HEK293 (cell line): ENCODE measurements at regions not wholly inside any gene's neighbourhood (a gene's known extent, or its start where the extent isn't known, plus 50 kb on each side); places are given as distances from the start of the nearest gene placed in this dataset.
A peak's percentile ranks its signal among the peaks of the same experiment; 100 is the strongest.

Experiments
- GLIS2 ChIP-seq: fragments of 450-650 bp; formaldehyde crosslinking; IDR thresholded peaks from 2 replicates; pipeline ENCODE4 v1.5.1; 2016; ENCODE audit warnings: missing biosample characterization, missing genetic modification characterization
- HOXC10 ChIP-seq: sonication (generic); formaldehyde crosslinking; IDR thresholded peaks from 2 replicates; pipeline ENCODE4 v1.8.1; 2023; ENCODE audit warnings: mild to moderate bottlenecking, missing genetic modification reagents
- KLF7 ChIP-seq: fragments of 450-650 bp; formaldehyde crosslinking; IDR thresholded peaks from 2 replicates; pipeline ENCODE4 v1.5.1; 2016; ENCODE audit warnings: missing biosample characterization, missing genetic modification characterization, borderline replicate concordance
- KLF9 ChIP-seq: fragments of 450-650 bp; formaldehyde crosslinking; IDR thresholded peaks from 2 replicates; pipeline ENCODE4 v1.5.1; 2016; ENCODE audit warnings: missing biosample characterization, missing genetic modification characterization, low read depth
- PRDM1 ChIP-seq: fragments of 450-650 bp; formaldehyde crosslinking; IDR thresholded peaks from 2 replicates; pipeline ENCODE4; 2016; ENCODE audit warnings: missing biosample characterization, missing genetic modification characterization
- REPIN1 ChIP-seq: fragments of 450-650 bp; formaldehyde crosslinking; IDR thresholded peaks from 2 replicates; pipeline ENCODE4 v1.5.1; 2017; ENCODE audit warnings: missing biosample characterization, missing genetic modification characterization, low read depth
- SCRT2 ChIP-seq: fragments of 450-650 bp; formaldehyde crosslinking; IDR thresholded peaks from 2 replicates; pipeline ENCODE4 v1.5.1; 2016; ENCODE audit warnings: missing biosample characterization, missing genetic modification characterization
- YY1 ChIP-seq: fragments of 450-650 bp; formaldehyde crosslinking; IDR thresholded peaks from 2 replicates; pipeline ENCODE4 v1.5.1; 2018; ENCODE audit warnings: missing biosample characterization, missing genetic modification characterization
- ZBTB20 ChIP-seq: fragments of 450-650 bp; formaldehyde crosslinking; IDR thresholded peaks from 2 replicates; pipeline ENCODE4 v1.5.1; 2016; ENCODE audit warnings: missing biosample characterization, missing genetic modification characterization
- ZFP3 ChIP-seq: fragments of 450-650 bp; formaldehyde crosslinking; IDR thresholded peaks from 2 replicates; pipeline ENCODE4 v1.5.1; 2016; ENCODE audit warnings: low read depth, missing biosample characterization, missing genetic modification characterization
- ZNF132 ChIP-seq: fragments of 450-650 bp; formaldehyde crosslinking; IDR thresholded peaks from 2 replicates; pipeline ENCODE4 v1.5.1; 2017; ENCODE audit warnings: missing biosample characterization, missing genetic modification characterization, borderline replicate concordance
- ZNF2 ChIP-seq: fragments of 450-650 bp; formaldehyde crosslinking; IDR thresholded peaks from 2 replicates; pipeline ENCODE4 v1.5.1; 2016; ENCODE audit warnings: missing biosample characterization, missing genetic modification characterization
- ZNF214 ChIP-seq: fragments of 450-650 bp; formaldehyde crosslinking; IDR thresholded peaks from 2 replicates; pipeline ENCODE4 v1.5.1; 2017; ENCODE audit warnings: missing biosample characterization, mild to moderate bottlenecking, missing genetic modification characterization, borderline replicate concordance
- ZNF280D ChIP-seq: fragments of 450-650 bp; formaldehyde crosslinking; IDR thresholded peaks from 2 replicates; pipeline ENCODE4 v1.5.1; 2016; ENCODE audit warnings: missing biosample characterization, missing genetic modification characterization
- ZNF362 ChIP-seq: fragments of 450-650 bp; formaldehyde crosslinking; IDR thresholded peaks from 2 replicates; pipeline ENCODE4 v1.5.1; 2016; ENCODE audit warnings: missing biosample characterization, missing genetic modification characterization
- ZNF558 ChIP-seq: fragments of 450-650 bp; formaldehyde crosslinking; IDR thresholded peaks from 2 replicates; pipeline ENCODE4 v1.5.1; 2016; ENCODE audit warnings: missing biosample characterization, missing genetic modification characterization
- ZNF571 ChIP-seq: fragments of 450-650 bp; formaldehyde crosslinking; IDR thresholded peaks from 2 replicates; pipeline ENCODE4 v1.5.0; 2017; ENCODE audit warnings: missing biosample characterization, missing genetic modification characterization
- ZNF624 ChIP-seq: fragments of 450-650 bp; formaldehyde crosslinking; IDR thresholded peaks from 2 replicates; pipeline ENCODE4 v1.5.1; 2017; ENCODE audit warnings: missing biosample characterization, missing genetic modification characterization
- ZNF626 ChIP-seq: fragments of 450-650 bp; sonication (Bioruptor Pico); formaldehyde crosslinking; IDR thresholded peaks from 2 replicates; pipeline ENCODE4 v1.5.1; 2018; ENCODE audit warnings: missing biosample characterization, missing genetic modification characterization, inconsistent platforms
- ZNF629 ChIP-seq: fragments of 450-650 bp; formaldehyde crosslinking; IDR thresholded peaks from 2 replicates; pipeline ENCODE4 v1.5.1; 2017; ENCODE audit warnings: missing biosample characterization, missing genetic modification characterization
- ZNF677 ChIP-seq: fragments of 450-650 bp; IDR thresholded peaks from 2 replicates; pipeline ENCODE4 v1.5.0; 2018; ENCODE audit warnings: missing biosample characterization, mild to moderate bottlenecking, missing genetic modification characterization, moderate library complexity
- ZSCAN23 ChIP-seq: fragments of 450-650 bp; formaldehyde crosslinking; IDR thresholded peaks from 2 replicates; pipeline ENCODE4 v1.5.1; 2016; ENCODE audit warnings: missing biosample characterization, missing genetic modification characterization
- ZSCAN5A ChIP-seq: fragments of 450-650 bp; formaldehyde crosslinking; IDR thresholded peaks from 2 replicates; pipeline ENCODE4 v1.5.1; 2016; ENCODE audit warnings: missing biosample characterization, missing genetic modification characterization
- TF ChIP-seq, protein P1 (sequence below): fragments of 450-650 bp; formaldehyde crosslinking; IDR thresholded peaks from 2 replicates; pipeline ENCODE4 v1.5.1; 2016; ENCODE audit warnings: missing biosample characterization, missing genetic modification characterization
- TF ChIP-seq, protein P2 (sequence below): fragments of 450-650 bp; formaldehyde crosslinking; conservative IDR thresholded peaks from 2 replicates; pipeline ENCODE4 v1.5.1; 2016; ENCODE audit warnings: low read depth, missing biosample characterization, missing genetic modification characterization

GRCh38 chr1:232704694-232705680, 75.1 kb upstream of the SIPA1L2 start (continued):
- no peak for TF ChIP-seq ZNF214 (tag by site-specific recombination)
- TF ChIP-seq ZNF571 (tag by site-specific recombination): no peak
- no peak for TF ChIP-seq ZFP3
- TF ChIP-seq ZSCAN23: peak; percentile 94
- TF ChIP-seq ZNF362: peak; percentile 68; the same call in 1 of the 2 replicates
- peak; percentile 74 for TF ChIP-seq ZBTB20 (tag by site-specific recombination)
- no peak for TF ChIP-seq ZNF132 (tag by site-specific recombination)
- no peak for TF ChIP-seq HOXC10
- TF ChIP-seq ZNF558: peak; percentile 95
- no peak for TF ChIP-seq KLF7 (tag by site-specific recombination)
- TF ChIP-seq REPIN1: no peak
- TF ChIP-seq ZNF626 (tag by site-specific recombination): 0 out of 2 replicates have a peak, but pooled peaks have one; percentile 27
- peak; percentile 97 for TF ChIP-seq ZNF280D
- peak; percentile 95 for TF ChIP-seq ZNF629 (tag by site-specific recombination)
- peak; percentile 90 for TF ChIP-seq PRDM1
- TF ChIP-seq GLIS2 (tag by site-specific recombination): no peak
- TF ChIP-seq ZNF624 (tag by site-specific recombination): no peak
- no peak for TF ChIP-seq KLF9
- TF ChIP-seq ZSCAN5A (tag by site-specific recombination): no peak
- peak; percentile 95 for TF ChIP-seq SCRT2
- TF ChIP-seq ZNF677 (tag by site-specific recombination): no peak
- TF ChIP-seq YY1: peak; percentile 52
- no peak; the same call in 1 of the 2 replicates for TF ChIP-seq ZNF2
- TF ChIP-seq, protein P1, sequence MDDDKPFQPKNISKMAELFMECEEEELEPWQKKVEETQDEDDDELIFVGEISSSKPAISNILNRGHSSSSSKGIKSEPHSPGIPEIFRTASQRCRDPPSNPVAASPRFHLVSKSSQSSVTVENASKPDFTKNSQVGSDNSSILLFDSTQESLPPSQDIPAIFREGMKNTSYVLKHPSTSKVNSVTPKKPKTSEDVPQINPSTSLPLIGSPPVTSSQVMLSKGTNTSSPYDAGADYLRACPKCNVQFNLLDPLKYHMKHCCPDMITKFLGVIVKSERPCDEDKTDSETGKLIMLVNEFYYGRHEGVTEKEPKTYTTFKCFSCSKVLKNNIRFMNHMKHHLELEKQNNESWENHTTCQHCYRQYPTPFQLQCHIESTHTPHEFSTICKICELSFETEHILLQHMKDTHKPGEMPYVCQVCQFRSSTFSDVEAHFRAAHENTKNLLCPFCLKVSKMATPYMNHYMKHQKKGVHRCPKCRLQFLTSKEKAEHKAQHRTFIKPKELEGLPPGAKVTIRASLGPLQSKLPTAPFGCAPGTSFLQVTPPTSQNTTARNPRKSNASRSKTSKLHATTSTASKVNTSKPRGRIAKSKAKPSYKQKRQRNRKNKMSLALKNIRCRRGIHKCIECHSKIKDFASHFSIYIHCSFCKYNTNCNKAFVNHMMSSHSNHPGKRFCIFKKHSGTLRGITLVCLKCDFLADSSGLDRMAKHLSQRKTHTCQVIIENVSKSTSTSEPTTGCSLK (tag by site-specific recombination): no peak
- TF ChIP-seq, protein P2, sequence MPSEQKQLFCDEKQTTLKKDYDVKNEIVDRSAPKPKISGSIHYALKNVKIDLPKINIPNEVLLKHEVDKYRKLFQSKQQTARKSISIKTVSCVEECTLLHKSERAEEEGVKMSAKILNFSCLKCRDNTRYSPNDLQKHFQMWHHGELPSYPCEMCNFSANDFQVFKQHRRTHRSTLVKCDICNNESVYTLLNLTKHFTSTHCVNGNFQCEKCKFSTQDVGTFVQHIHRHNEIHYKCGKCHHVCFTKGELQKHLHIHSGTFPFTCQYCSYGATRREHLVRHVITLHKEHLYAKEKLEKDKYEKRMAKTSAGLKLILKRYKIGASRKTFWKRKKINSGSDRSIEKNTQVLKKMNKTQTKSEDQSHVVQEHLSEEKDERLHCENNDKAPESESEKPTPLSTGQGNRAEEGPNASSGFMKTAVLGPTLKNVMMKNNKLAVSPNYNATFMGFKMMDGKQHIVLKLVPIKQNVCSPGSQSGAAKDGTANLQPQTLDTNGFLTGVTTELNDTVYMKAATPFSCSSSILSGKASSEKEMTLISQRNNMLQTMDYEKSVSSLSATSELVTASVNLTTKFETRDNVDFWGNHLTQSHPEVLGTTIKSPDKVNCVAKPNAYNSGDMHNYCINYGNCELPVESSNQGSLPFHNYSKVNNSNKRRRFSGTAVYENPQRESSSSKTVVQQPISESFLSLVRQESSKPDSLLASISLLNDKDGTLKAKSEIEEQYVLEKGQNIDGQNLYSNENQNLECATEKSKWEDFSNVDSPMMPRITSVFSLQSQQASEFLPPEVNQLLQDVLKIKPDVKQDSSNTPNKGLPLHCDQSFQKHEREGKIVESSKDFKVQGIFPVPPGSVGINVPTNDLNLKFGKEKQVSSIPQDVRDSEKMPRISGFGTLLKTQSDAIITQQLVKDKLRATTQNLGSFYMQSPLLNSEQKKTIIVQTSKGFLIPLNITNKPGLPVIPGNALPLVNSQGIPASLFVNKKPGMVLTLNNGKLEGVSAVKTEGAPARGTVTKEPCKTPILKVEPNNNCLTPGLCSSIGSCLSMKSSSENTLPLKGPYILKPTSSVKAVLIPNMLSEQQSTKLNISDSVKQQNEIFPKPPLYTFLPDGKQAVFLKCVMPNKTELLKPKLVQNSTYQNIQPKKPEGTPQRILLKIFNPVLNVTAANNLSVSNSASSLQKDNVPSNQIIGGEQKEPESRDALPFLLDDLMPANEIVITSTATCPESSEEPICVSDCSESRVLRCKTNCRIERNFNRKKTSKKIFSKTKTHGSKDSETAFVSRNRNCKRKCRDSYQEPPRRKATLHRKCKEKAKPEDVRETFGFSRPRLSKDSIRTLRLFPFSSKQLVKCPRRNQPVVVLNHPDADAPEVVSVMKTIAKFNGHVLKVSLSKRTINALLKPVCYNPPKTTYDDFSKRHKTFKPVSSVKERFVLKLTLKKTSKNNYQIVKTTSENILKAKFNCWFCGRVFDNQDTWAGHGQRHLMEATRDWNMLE (tag by site-specific recombination): peak; percentile 75
